ENCODE measurements at regions not wholly inside any gene's neighbourhood (a gene's known extent, or its start where the extent isn't known, plus 50 kb on each side); places are given as distances from the start of the nearest gene placed in this dataset.
"Not testable (repeated sequence)": the region's sequence is repeated elsewhere in the genome, so short reads cannot be mapped to it uniquely, and the experiment has no call there.

GRCh38 chr10:46095943-46096342 lies 49.9 kb upstream of the MSMB start:
- H3K27ac ChIP-seq (ENCODE audit: low read depth, low read length, poor library complexity, severe bottlenecking); H3F3A ChIP-seq (ENCODE audit: insufficient read depth, low read length); H3K36me3 ChIP-seq (ENCODE audit: insufficient read depth, low read length); H3K79me2 ChIP-seq (ENCODE audit: insufficient read depth, low read length); H4K20me1 ChIP-seq (ENCODE audit: insufficient read depth, low read length); H3K4me3 ChIP-seq (ENCODE audit: low read depth, low read length, poor library complexity, severe bottlenecking); H3K9me2 ChIP-seq (ENCODE audit: low read depth, low read length); H2AFZ ChIP-seq (ENCODE audit: low read length); H3K4me2 ChIP-seq (ENCODE audit: low read length); H3K9ac ChIP-seq (ENCODE audit: low read length); H3K27me3 ChIP-seq (ENCODE audit: insufficient read depth, low read length); H3K9me3 ChIP-seq (ENCODE audit: low read length): not testable (repeated sequence)
- H3K4me1 ChIP-seq (ENCODE audit: insufficient read depth, low read length, severe bottlenecking), result peaks cover 29% of the 10 kb centered on the region

- Histone ChIP-seq H3K9me3 (ENCODE audit: low read length) (no peaks in the 10 kb centered on the region), H3K9me2 (ENCODE audit: low read depth, low read length) (no peaks in the 10 kb centered on the region), H3K4me2 (ENCODE audit: low read length) (no peak overlapping the region), H3K9ac (ENCODE audit: low read length) (no peak overlapping the region), H3K36me3 (ENCODE audit: insufficient read depth, low read length) (no peaks in the 10 kb centered on the region), H3F3A (ENCODE audit: insufficient read depth, low read length) (no peaks in the 10 kb centered on the region), H4K20me1 (ENCODE audit: insufficient read depth, low read length) (no peaks in the 10 kb centered on the region), H2AFZ (ENCODE audit: low read length) (no peak overlapping the region), H3K4me3 (ENCODE audit: low read depth, low read length, poor library complexity, severe bottlenecking) (no peak overlapping the region), H3K4me1 (ENCODE audit: insufficient read depth, low read length, severe bottlenecking) (peaks cover 26% of the 10 kb centered on the region), H3K27ac (ENCODE audit: low read depth, low read length, poor library complexity, severe bottlenecking) (no peak overlapping the region), H3K79me2 (ENCODE audit: insufficient read depth, low read length) (no peaks in the 10 kb centered on the region), H3K27me3 (ENCODE audit: insufficient read depth, low read length) (no peaks in the 10 kb centered on the region)
- TF ChIP-seq CTCF (IDR thresholded peaks at IDR 0.05; ENCODE audit: low read length) (no peak), EZH2 (IDR thresholded peaks at IDR 0.05; ENCODE audit: borderline replicate concordance, low read length) (no peak)
Measured at GRCh38 chr10:46096446-46096845, 50.4 kb upstream of the MSMB start.

DNA sequence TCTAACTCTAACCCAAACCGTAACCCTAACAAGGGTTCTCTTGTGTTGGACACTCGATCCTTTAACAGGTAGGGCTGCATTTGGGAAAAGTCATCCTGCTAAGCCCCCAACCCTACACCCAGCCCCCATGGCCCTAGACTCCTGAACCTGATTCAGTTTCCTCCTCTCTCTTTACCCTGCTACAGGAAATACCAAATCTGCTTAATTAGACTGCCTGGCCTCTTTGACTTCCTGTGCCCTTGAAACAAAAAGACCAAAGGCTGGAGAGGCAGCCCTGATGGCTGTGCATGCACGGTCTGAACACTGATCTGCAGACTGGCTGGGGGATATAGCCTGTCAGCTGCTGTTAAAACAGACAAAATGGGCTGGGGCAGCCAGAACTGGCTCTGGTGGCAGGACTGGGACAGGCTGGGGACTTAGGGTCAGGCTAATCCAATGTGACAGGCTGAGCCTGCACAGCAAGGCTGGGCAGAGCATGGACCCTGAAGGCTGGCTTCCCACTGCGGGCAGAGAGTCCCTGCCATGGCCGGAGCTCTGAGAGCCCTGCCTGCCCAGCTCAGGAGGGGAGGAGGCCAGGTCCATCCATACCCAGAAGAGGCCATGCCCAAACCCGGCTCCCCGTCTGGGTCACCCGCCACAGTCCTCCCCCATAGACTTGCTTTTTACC lies 51.0 kb upstream of the MSMB start:
- H3K79me2 ChIP-seq (ENCODE audit: insufficient read depth, low read length), result no peaks in the 10 kb centered on the region
- H3K4me1 ChIP-seq (ENCODE audit: insufficient read depth, low read length, severe bottlenecking), result peaks cover 20% of the 10 kb centered on the region
- H4K20me1 ChIP-seq (ENCODE audit: insufficient read depth, low read length), result no peaks in the 10 kb centered on the region
- no peak for TF ChIP-seq CTCF (IDR thresholded peaks at IDR 0.05; ENCODE audit: low read length)
- no peak for TF ChIP-seq EZH2 (IDR thresholded peaks at IDR 0.05; ENCODE audit: borderline replicate concordance, low read length)
- no peaks in the 10 kb centered on the region for H3K27me3 ChIP-seq (ENCODE audit: insufficient read depth, low read length)
- H3K36me3 ChIP-seq (ENCODE audit: insufficient read depth, low read length), result no peaks in the 10 kb centered on the region
- H3K4me3 ChIP-seq (ENCODE audit: low read depth, low read length, poor library complexity, severe bottlenecking), result no peak overlapping the region
- H3K4me2 ChIP-seq (ENCODE audit: low read length), result no peak overlapping the region
- H2AFZ ChIP-seq (ENCODE audit: low read length), result no peak overlapping the region
- H3F3A ChIP-seq (ENCODE audit: insufficient read depth, low read length), result no peaks in the 10 kb centered on the region
- no peak overlapping the region for H3K9ac ChIP-seq (ENCODE audit: low read length)
- H3K27ac ChIP-seq (ENCODE audit: low read depth, low read length, poor library complexity, severe bottlenecking), result no peak overlapping the region
- H3K9me3 ChIP-seq (ENCODE audit: low read length), result no peaks in the 10 kb centered on the region
- no peaks in the 10 kb centered on the region for H3K9me2 ChIP-seq (ENCODE audit: low read depth, low read length)
